Stimulated activated CD8-positive, alpha-beta memory T cell treated with anti-CD3 and anti-CD28 coated beads, Interleukin-15, amount 100 ng/mL, for 48 hours (primary cell): ENCODE measurements at regions not wholly inside any gene's neighbourhood (a gene's known extent, or its start where the extent isn't known, plus 50 kb on each side); places are given as distances from the start of the nearest gene placed in this dataset.

Experiments
- DNase-seq, 2 donors: peaks; one replicate each; pipeline ENCODE4 v3.0.0-alpha.2; 2020; ENCODE audit warnings: low read depth in 2 of 2

DNA sequence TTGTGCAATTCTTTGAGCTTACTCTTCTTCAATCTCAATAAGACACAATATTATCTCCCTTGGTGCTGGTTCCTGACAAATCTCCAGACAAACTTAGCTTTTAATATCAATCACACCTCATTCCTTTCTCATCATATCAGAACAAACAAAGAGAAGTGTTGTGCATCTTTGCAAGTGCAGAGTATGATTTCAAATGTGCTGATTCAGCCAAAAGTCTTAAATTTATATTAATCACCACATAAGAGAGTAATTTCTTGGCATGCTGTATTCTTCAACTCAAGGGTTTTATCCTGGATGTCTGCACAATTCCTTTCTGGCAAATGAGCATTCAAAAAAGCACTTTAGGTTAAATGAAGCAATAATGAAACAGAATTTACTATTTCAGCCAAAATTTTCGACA is 877.8 kb downstream of the ANKRD7 start:
- DNase-seq, result no peak

GRCh38 chr7:119105381-119105780 is 880.9 kb downstream of the ANKRD7 start:
- no peak for DNase-seq

- DNase-seq, result no peak
Measured at GRCh38 chr7:119123326-119123725, 898.8 kb downstream of the ANKRD7 start.

DNA sequence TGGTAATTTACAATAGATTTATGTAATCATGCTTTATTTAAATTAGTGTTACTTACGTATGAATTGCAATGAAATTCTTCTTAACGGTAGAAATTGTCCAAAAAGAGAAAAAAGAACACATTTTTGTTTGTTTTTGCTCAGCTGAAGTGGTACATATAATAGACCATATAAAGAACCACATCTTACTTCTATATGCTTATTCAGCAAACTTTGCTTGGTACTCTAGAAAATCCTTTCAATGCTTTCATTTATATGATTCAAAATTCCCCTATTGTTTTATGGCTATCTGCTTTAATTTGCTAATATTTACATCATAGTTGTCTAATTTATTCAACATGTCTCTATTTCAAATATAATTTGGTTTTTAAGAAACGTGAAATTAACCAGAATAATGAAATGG is 903.2 kb downstream of the ANKRD7 start:
- no peak for DNase-seq

GRCh38 chr7:119132436-119132835 is 907.9 kb downstream of the ANKRD7 start:
- DNase-seq, result no peak

GRCh38 chr7:119167431-119167830 is 942.9 kb downstream of the ANKRD7 start:
- no peak for DNase-seq

- no peak for DNase-seq
Measured at GRCh38 chr7:119172043-119172442, 947.5 kb downstream of the ANKRD7 start.

GRCh38 chr7:119175911-119176627 is 951.6 kb downstream of the ANKRD7 start:
- no peak for DNase-seq

GRCh38 chr7:119177863-119178262 is 953.4 kb downstream of the ANKRD7 start:
- no peak for DNase-seq

- no peak for DNase-seq
Measured at GRCh38 chr7:119184124-119184788, 959.8 kb downstream of the ANKRD7 start.

GRCh38 chr7:119196183-119196582 is 971.7 kb downstream of the ANKRD7 start:
- DNase-seq, result no peak

DNA sequence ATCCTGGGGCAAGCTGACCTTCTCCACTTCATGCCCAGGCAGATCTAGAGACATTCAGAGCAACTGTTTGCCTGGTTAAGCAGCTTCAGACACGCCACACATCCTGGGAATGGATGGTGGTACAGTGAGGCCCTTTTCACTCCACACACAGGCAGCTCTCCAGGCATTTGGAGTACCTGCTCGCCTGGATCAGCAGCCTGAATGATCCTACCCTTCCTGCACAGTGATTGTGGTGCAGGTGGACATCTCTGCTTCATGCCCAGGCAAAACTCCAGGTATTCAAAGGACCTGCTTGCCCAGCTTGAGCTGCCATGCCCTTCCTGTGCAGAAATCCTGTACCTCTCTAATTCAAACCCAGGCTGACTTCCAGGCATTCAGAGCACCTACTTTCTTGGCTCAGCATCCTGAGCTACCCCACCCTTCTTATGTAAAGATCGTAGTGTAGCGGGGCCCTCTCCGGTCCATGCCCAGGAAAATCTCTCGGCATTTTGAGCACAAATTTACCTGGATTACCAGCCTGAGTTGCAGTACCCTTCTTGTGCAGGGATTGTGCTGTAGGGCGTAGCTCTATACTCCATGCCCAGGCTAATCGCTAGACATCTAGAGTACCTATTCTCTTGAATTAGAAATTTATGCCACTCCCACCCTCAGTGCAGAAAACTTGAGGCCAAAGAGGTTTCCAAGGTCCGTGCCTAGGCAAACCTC is 972.8 kb downstream of the ANKRD7 start:
- DNase-seq, result no peak

DNA sequence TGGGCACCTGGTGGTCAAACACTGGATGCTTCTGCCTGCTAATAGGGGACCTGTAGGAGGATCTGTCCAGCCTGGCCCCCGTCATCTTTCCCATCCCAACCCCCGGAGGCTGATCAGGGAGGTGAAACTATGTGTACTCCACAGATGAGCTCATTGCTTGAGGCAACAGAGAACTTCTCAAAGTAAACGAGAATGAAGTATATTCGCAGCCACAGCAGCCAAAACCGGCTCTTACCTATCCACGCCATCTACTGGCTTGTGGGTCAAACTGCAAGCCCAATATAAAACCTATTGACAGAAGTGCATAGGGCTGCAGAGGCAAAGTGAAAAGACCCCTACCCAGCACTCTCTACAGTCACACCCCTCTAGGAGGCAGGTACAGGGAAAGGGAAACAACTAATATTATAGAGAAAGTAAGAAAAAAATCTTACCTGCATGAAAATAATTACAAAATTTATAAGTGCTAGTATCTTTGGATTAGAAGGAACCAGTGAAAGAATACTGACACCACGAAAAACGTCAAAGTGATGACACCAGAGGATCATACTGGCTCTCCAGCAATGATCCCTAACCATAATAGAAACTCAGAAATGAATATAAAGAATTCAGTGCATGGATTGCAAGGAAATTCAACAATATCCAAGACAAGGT is 973.5 kb downstream of the ANKRD7 start:
- DNase-seq, result no peak

- no peak for DNase-seq
Measured at GRCh38 chr7:119219663-119220062, 995.2 kb downstream of the ANKRD7 start.

DNA sequence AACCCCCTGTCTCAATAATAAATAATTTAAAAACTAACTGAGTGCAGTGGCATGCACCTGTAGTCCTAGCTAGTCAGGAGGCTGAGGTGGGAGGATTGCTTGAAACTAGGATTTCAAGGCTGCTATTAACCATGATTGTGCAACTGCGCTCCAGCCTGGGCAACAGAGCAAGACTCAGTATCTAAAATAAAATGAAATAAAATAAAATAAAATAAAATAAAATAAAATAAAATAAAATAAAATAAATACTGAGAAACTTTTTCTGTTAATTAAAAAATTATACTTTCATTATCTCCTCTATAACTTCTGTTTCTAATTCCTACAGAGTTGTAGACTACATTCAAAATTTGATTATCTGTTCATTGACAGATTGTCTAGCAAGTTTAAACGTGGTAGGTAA is 999.4 kb downstream of the ANKRD7 start:
- DNase-seq, result no peak

DNA sequence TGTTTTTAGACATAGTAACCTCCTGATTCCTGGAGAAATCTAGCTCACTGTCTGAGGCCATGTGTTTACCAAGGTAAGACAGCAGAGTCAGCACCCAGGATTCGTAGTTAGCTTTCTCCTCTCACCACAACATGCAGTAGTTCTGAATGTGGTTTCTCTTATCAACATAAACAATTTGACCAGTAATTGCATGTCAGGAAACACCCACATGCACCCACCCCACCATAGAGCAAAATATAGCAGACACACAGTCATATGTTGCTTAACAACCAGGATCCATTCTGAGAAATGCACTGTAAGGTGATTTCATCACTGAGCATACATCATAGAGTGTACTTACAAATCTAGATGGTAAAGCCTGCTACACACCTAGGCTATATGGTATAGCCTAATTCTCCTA is 1004.0 kb downstream of the ANKRD7 start:
- DNase-seq, result no peak

GRCh38 chr7:119232091-119232490 is 1007.6 kb downstream of the ANKRD7 start:
- no peak for DNase-seq

GRCh38 chr7:119233015-119233414 is 1008.5 kb downstream of the ANKRD7 start:
- no peak for DNase-seq

GRCh38 chr7:119252962-119253361 is 1020.0 kb upstream of the KCND2 start:
- no peak for DNase-seq

- DNase-seq, result no peak
Measured at GRCh38 chr7:119254742-119255141, 1018.2 kb upstream of the KCND2 start.

DNA sequence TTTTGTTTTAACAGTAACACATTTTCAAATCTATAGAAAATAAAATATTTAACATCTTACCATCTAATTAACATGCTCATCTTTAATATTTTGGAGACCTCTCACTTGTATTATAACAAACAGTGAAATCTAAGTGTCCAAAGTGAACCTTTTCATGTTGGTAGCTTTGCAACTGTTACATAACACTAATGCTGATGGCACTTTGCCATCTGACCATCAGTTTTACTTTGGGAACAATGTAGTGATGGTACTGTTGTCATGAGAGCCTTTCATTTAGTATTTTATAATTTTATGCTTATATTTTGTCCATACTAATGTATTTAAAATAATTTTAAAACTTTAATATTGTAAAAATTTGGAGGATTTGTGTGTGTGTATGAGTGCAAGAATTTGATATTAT is 1017.0 kb upstream of the KCND2 start:
- no peak for DNase-seq

DNA sequence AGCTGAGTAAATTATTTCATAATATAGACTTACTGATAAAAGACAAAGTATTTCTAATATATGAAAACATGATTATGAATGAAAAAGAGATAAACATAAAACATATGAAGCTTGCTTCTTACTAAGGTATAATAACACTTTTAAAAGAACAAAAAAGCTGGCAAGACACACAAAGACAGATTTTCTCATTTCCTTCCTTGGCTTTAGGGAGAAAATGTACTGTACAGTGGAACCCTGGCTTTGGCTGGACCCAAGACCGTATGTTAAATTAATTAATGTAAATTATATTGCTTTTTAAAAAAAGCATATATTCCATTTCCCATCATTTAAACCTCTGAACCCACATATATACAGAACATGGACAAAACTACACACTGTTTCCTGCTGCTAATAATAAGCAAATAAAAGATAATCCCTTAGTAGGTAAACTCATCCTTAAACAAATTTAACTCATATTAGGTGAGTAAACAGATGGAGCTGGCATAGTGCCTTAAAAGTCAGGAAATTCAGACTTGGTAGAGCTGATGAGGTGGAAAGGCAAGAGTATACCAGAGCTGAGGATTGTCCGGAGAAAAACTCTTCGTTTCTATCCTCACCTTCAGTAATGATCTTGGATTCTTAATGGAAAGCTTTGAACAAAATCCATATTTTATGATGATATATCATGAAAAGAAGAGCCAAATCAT is 1016.4 kb upstream of the KCND2 start:
- no peak for DNase-seq
